Pons (tissue), 1 donor: ENCODE measurements at regions not wholly inside any gene's neighbourhood (a gene's known extent, or its start where the extent isn't known, plus 50 kb on each side); places are given as distances from the start of the nearest gene placed in this dataset.

ENCODE experiments used
- DNase-seq: peaks from one replicate; pipeline ENCODE4 v3.0.0-alpha.2; 2016; ENCODE audit warnings: low spot score

DNA sequence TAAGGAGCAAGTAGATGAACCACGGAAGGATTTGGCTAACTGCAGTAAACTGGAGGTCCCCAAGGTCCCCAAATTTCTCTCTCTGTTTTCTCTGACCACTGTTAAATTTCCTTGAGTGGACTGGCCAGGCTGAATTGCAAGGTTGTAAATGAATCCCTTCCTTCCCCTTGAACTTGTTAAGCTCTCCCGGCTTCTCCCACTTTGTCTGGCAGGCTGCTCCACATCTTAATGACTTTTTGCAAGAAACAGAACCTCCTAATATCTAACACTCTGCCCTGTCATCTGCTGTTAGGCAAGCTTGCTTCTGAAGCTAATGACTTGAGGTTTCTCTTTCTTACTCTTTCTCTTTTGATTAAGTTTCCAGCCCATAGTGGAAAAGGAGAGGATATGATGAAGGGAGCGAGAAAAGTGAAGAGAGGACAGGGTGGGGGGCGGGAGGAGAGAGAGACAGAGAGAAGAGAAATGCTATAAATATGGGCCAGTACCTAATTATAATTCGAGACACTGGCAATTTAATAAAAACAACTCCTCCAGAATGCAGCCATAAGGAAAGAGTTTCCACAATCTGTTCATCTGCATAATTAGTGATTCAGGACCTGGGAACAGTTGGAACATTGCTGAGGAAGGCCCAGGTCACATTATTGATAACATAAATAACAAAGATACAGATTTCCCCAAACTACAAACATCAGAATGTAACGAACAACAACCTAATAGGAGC is 437.3 kb upstream of the MPDZ start:
- DNase-seq = no peak

- DNase-seq = no peak
Observed at GRCh38 chr9:13716090-13716489, 436.6 kb upstream of the MPDZ start.

DNA sequence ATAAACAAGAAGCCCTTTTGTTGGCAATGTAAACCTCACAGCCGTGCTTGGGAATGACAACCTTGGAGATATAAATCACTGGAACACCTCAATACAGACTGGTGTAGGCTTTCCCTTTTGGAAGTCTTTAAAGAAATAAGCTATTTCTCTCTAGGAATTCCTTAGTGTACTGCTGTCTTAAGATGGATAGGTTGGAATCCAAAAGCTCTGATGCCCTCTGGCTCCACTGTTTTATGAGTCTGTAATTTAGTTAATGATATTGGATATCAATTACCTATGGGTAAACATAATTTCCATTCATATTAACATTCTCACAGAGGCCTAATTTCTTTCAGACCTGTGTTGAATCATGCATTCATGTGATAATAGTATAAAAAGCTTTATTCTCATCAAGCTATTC is 435.9 kb upstream of the MPDZ start:
- no peak for DNase-seq

- no peak for DNase-seq
Observed at GRCh38 chr9:13707612-13708576, 428.4 kb upstream of the MPDZ start.

DNA sequence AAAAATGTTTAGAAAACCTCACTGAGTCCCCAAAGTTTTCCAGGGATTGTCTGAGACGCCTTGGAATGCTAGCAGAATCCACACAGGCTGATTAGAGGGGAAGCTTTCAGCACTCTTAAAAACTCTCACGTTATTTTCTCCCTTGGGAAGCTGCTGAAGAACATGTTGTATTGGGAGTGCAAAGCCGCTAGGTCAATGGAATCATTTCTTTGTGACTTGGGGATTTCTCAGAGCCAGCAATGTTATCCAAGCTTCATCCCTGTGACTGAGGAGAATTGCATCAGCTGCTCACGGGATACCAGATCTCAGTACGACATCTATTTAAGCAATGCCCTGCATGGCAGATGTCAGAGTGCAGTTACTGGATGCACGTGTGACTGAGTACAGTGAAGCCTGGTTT is 426.4 kb upstream of the MPDZ start:
- peak; percentile 8 for DNase-seq

DNA sequence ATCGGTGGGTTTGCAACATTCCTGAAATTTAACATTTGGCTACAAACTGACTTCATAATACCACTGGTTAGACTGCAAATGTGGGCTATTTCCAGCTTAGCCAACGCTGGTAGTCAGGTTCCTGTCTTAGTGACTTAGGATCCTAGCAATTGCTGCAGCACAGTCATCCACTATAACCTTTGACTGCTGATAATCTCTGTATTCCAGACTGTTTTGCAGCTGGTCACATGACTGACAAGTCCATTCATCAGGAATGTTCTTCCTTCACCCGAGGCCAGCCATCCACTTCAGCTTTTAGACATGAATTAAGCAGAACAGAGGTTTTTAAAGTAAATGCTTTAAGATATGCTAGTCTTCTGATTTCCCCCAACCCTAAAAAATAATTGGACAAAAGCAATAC is 425.9 kb upstream of the MPDZ start:
- DNase-seq = no peak

DNA sequence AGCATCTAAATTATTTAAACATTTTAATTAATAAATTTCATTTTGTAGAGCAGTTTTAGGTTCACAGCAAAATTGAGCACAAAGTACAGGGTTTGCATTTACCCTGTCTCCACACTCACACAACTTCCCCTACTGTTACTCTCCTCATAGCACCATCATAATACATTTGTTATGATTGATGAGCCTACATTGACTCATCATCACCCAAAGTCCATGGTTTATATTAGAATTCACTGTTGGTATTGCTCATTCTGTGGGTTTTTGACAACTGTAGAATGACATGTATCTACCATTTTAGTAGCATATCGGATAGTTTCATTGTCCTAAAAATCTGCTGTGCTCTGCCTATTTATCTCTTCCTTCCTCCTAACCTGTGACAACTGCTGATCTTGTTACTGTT is 411.1 kb upstream of the MPDZ start:
- no peak for DNase-seq

- DNase-seq = no peak
Observed at GRCh38 chr9:13689925-13690324, 410.4 kb upstream of the MPDZ start.

DNA sequence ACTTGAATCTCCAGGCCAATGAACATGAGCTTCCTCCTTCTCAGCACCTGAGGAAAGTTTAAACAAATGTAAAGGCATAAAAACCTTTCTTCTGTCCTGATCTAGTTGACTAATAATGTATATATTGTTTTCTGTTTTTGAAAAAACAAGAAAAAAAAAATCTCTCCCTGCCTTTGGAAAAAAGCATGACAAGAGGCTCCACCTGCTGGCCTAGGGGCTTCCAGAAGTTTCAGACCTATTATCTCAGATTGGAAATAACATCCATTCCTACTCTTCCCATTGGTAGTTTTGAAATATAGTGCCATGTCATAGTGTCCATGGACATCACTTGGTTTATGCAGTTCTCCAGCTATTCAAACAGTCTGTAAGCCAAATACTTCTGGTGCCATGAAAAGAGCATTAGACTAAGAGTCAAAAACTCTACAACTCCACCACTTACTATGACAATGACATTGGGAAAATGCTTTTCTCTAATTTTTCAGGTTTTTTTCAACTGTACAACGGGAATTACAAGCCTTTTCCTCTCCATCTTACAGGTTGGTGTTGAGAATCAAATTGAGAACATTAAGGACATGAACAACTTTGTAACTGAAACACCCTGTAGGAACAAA is 409.6 kb upstream of the MPDZ start:
- DNase-seq = peak; percentile 34

DNA sequence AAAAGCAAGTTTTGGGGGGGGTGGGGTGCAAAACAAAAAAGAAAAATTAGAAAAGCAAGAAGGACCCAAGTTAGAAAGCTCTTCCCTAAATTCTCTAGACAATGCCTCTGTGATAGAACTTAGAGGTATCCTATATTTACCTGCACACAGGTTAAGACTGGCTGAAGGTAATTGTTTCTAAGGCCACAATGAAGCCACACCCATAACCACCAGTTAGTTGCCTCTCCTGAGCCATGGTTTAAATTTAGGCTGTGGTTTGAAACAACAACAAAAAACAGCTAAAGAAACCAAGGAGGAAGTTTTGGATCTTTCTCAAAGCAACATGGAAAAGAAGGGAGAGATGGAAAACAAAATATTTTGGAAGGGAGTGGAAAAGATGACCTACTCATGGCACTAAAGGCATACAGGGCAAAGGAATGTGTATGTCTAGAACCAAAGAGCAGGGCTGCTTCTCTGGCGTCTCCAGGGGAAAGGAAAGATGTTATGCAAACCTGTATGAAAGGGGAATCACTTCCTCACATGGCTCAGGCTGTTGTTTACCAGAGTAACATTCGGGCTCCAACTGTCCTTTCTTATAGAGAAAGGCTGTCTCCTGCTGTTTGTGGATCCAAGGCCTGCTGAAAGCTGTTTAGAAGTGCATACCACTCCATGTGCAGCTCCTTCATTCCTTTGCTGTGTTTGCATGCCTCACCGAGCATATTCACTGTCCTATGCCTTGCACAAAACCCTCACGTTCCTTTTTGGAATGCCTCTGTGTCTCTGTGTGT is 408.9 kb upstream of the MPDZ start:
- DNase-seq = no peak

DNA sequence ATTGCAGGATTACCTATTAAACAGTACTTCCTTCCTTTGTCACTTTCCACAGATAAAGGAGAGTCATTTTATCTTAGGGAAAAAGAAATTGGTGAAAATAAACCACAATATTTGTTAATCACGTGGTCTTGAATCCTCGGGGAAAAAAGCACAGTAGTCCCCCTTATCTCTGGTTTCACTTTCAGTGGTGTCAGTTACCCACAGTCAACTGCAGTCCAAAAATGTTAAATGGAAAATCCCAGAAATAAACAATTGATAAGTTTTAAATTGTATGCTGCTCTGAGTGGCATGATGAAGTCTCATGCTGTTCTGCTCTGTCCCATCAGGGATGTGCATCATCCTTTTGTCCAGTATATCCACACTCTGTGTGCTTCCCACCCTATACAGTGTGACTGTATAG is 405.2 kb upstream of the MPDZ start:
- no peak for DNase-seq

- DNase-seq = no peak
Observed at GRCh38 chr9:13677801-13678200, 398.3 kb upstream of the MPDZ start.

GRCh38 chr9:13675638-13676000 is 396.1 kb upstream of the MPDZ start:
- no peak for DNase-seq

DNA sequence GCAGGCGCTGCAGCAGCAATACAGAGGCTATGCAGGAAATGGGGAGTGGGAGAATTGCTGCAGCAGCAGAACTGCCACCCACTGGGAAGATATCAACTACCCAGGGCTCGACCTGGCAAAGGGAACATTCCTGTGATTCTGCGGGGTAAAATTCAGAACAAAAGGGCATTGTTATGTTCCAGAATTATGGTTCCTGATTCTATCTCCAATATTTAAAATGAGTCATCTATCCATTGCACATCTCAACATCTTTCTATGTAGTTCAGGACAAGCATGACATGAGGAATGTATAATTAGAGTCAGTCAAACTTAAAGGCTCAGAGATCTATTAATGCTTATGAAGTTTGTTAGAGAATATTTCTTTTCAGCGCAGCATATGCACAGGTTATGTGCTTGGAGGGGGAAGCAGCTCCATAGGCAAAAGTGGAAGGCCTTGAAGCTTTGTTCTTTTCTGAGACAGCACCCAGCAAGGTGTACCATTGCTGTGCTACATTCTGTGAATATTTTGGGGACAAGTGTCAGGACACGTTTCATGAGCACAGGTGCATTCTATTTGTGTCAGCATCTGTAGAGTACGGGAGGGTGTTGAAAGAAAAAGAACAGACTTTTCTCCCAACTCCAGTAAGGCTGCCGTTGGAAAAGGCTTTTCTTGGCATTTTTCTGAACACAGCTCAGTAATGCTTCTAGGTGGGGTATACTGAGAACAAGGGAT is 395.6 kb upstream of the MPDZ start:
- DNase-seq = no peak

GRCh38 chr9:13673348-13673747 is 393.9 kb upstream of the MPDZ start:
- DNase-seq = no peak

DNA sequence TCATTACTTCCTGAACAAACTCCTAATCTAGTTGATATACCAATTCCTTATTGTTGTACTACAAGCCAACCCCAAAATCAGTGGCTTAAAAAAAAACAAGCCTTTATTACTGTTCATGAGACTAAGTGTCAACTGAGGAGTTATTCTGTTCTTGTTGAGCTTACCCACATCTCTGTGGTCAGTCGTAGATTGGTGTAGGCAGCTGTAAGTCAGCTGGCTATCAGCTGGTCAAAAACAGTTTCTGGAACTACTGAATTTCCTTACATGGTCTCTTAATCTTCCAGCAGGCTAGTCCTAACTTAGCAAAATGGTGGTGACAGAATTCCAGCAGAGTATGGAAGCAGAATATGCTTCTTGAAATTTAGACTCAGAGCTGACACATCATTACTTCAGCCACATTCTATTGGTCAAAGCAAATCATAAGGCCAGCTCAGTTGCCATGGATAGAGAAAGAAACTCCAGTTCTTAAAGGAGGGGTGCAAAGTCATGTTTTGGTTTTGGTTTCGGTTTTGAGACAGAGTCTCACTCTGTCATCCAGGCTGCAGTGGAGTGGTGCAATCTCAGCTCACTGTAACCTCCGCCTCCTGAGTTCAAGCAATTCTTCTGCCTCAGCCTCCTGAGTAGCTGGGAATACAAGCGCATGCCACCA is 386.1 kb upstream of the MPDZ start:
- no peak for DNase-seq

DNA sequence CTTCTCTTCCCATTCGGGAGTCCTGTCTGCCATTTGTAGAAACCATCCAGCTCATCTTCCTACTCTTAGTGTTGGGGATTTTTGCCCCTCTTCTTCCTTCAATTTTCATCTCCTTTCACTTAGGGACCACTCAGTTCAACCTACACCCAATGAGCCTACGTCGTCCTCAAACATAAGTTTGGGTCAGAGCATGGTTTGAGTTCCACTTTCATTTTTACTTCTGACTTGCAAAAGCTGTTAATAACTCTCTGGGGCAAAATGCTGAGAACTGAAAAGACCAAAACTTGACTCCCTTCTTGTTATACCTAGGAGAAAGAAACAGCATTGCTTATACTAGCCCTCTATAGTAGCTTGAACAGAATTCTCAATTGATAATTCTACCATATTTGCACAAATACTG is 381.5 kb upstream of the MPDZ start:
- no peak for DNase-seq

GRCh38 chr9:13651969-13652663 is 372.6 kb upstream of the MPDZ start:
- DNase-seq = no peak

- DNase-seq = no peak
Observed at GRCh38 chr9:13651526-13651925, 372.0 kb upstream of the MPDZ start.

DNA sequence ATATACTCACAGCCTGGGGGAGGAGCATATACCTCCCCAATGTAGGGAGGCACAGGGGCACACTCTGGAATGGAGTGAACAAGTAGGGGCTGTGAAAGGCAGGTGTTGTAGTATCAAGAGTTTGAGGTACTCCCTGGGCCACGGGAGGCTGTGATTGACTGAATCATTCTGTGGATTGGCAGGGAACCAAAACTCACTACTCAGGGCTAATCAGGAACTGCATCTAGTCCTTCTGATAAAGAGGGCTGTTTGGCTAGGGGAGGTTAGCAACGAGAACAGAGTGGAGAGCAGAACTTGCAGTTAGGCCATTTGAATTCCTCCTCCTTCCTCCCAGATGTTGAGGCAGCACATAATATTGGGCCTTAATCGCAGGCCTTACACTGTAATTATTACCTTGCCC is 369.2 kb upstream of the MPDZ start:
- DNase-seq = no peak
